IgD-negative memory B cell (primary cell): ENCODE measurements at regions not wholly inside any gene's neighbourhood (a gene's known extent, or its start where the extent isn't known, plus 50 kb on each side); places are given as distances from the start of the nearest gene placed in this dataset.
A peak's percentile ranks its signal among the peaks of the same experiment; 100 is the strongest.

Source experiments
- H3K27ac Mint-ChIP-seq, 3 donors: one replicate each; pipeline ENCODE4 v1.8.0; 2020 to 2022; ENCODE audit warnings: mild to moderate bottlenecking in 3 of 3, mixed read lengths in 3 of 3, moderate library complexity in 1 of 3
- H3K27me3 Mint-ChIP-seq: one replicate; pipeline ENCODE4 v1.8.0; 2021; ENCODE audit warnings: mixed read lengths
- H3K36me3 Mint-ChIP-seq: one replicate; pipeline ENCODE4 v1.8.0; 2020; ENCODE audit warnings: mild to moderate bottlenecking, mixed read lengths
- H3K4me1 Mint-ChIP-seq, 3 donors: one replicate each; pipeline ENCODE4 v1.8.0; 2020 to 2022; ENCODE audit warnings: mixed read lengths in 3 of 3, mild to moderate bottlenecking in 1 of 3
- H3K4me3 Mint-ChIP-seq, 4 donors: one replicate each; pipeline ENCODE4 v1.8.0; 2020 to 2022; ENCODE audit warnings: mild to moderate bottlenecking in 4 of 4, mixed read lengths in 4 of 4, moderate library complexity in 3 of 4
- H3K9me3 Mint-ChIP-seq, 3 donors: one replicate each; pipeline ENCODE4 v1.8.0; 2020 to 2021; ENCODE audit warnings: mixed read lengths in 3 of 3, mild to moderate bottlenecking in 1 of 3

GRCh38 chr7:46886669-46887374 lies 695.1 kb downstream of the TNS3 start:
- H3K27me3 Mint-ChIP-seq = no peaks in the 10 kb centered on the region
- peaks cover 14 to 19% (median 18%) of the 10 kb centered on the region in 3 donors for H3K9me3 Mint-ChIP-seq
- H3K36me3 Mint-ChIP-seq = no peaks in the 10 kb centered on the region
- H3K27ac Mint-ChIP-seq = no peak overlapping the region
- no peaks in the 10 kb centered on the region for H3K4me1 Mint-ChIP-seq
- H3K4me3 Mint-ChIP-seq = peak overlapping the region in 1 of 4 donors; percentile 27

DNA sequence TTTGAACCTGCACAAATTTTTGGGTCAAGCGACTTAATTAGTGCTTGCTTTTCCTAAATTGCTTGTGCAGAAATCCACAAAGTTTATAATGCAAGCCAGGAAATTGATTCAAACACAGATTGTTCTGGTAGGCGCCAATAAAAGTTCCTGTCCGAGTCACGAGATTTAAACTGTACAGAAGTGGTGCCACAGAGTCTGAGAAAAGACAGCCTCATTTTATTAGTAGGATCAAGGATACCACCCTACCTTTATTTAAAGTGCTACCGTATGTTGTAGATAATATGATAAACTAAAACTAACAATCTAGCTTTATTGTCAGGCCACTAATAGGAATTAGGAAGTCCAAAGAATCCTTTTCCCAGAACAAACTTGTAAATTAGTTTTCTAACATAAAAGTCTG lies 696.7 kb downstream of the TNS3 start:
- no peaks in the 10 kb centered on the region for H3K36me3 Mint-ChIP-seq
- no peak overlapping the region for H3K4me3 Mint-ChIP-seq
- H3K27me3 Mint-ChIP-seq = no peaks in the 10 kb centered on the region
- no peaks in the 10 kb centered on the region for H3K4me1 Mint-ChIP-seq
- no peak overlapping the region for H3K27ac Mint-ChIP-seq
- H3K9me3 Mint-ChIP-seq = peaks cover 11 to 16% (median 11%) of the 10 kb centered on the region in 3 donors

DNA sequence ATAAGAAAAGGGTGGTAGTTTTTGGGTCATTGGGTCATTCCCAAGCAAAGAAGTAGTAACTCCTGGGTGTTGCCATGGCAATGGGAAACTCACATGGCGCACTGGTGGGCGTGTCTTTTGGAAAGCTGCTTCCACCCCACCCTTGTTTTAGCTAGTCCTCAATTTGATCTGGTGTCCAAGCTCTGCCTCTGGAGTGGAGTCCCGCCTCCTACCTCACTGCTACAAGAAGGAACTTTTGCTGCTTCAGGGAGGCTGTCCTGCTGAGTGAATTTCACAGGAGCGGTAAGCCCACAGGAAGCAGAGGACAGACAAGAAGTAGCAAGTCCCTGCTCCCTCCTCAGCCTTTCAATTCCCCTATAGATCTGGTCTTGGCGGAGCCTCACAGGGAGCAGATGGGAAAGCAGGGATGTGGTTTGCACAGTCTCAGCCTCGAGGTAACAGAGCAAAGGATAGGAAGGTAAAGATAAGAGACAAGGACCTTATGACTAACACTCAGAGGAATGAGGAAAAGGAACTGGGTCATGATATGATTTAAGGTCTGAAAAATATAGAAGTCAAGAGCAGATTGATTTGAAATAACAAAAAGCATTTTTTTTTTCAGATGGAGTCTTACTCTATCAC lies 700.3 kb downstream of the TNS3 start:
- Mint-ChIP-seq H3K4me1 (no peaks in the 10 kb centered on the region), H3K36me3 (no peaks in the 10 kb centered on the region), H3K27me3 (no peaks in the 10 kb centered on the region), H3K4me3 (no peak overlapping the region), H3K27ac (no peak overlapping the region), H3K9me3 (peaks cover 4 to 9% (median 5%) of the 10 kb centered on the region in 3 donors)

- Mint-ChIP-seq H3K4me1 (no peaks in the 10 kb centered on the region), H3K36me3 (no peaks in the 10 kb centered on the region), H3K27me3 (no peaks in the 10 kb centered on the region), H3K9me3 (peaks cover 2 to 6% (median 3%) of the 10 kb centered on the region in 3 donors), H3K27ac (no peak overlapping the region), H3K4me3 (no peak overlapping the region)
Observed at GRCh38 chr7:46880508-46881196, 701.3 kb downstream of the TNS3 start.

DNA sequence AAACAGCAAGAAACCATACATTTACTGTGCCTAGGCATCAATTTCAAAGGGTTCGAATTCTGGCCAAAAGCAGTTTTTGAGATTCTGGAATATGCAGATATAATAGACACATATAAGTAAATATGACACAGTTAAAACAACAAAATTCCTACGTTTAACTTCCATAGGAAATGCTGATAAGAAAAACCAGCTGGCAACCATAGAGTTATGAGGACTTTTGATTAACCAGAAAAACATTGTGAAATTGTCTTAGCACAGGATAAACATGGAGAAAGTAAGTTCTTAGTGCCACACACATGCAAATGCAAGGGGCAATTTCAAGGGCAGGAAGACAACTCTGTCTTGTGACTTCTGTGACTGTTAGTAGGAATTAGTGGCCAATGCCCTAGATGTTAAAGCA lies 702.1 kb downstream of the TNS3 start:
- Mint-ChIP-seq H3K4me3 (no peak overlapping the region), H3K27ac (no peak overlapping the region), H3K27me3 (no peaks in the 10 kb centered on the region), H3K9me3 (peaks cover 0 to 4% (median 2%) of the 10 kb centered on the region in 3 donors), H3K4me1 (no peaks in the 10 kb centered on the region), H3K36me3 (no peaks in the 10 kb centered on the region)

DNA sequence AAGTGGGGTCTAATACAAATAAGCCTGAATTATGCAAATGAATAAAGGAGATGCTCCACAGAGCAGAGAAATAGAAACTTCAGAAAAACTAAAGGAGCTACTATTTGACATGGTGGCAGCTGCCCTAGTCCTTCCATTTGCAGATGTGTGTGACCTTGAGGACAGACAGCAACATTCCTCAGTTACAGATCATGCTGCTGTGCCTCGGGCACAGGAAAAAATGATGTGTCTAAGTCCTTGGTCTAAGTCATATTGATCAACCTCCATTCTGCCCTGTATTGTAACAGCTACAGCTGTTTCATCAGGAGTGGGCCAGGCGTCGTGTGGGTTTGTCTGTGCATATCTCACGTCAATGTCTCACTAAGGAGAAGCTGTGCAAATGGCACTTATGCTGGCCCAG lies 710.4 kb downstream of the TNS3 start:
- no peaks in the 10 kb centered on the region for H3K4me1 Mint-ChIP-seq
- no peaks in the 10 kb centered on the region for H3K36me3 Mint-ChIP-seq

GRCh38 chr7:46864716-46865115 lies 717.2 kb downstream of the TNS3 start:
- H3K4me1 Mint-ChIP-seq = no peaks in the 10 kb centered on the region
- no peak overlapping the region for H3K27ac Mint-ChIP-seq
- peaks cover 3% of the 10 kb centered on the region for H3K27me3 Mint-ChIP-seq
- no peaks in the 10 kb centered on the region for H3K36me3 Mint-ChIP-seq
- no peak overlapping the region for H3K4me3 Mint-ChIP-seq
- peaks cover 0 to 3% (median 3%) of the 10 kb centered on the region in 3 donors for H3K9me3 Mint-ChIP-seq

More for the DNA sequence above, 710.4 kb downstream of the TNS3 start:
- Mint-ChIP-seq H3K27me3 (no peaks in the 10 kb centered on the region), H3K4me3 (no peak overlapping the region), H3K9me3 (peaks cover 0 to 6% (median 0%) of the 10 kb centered on the region in 3 donors), H3K27ac (no peak overlapping the region)

DNA sequence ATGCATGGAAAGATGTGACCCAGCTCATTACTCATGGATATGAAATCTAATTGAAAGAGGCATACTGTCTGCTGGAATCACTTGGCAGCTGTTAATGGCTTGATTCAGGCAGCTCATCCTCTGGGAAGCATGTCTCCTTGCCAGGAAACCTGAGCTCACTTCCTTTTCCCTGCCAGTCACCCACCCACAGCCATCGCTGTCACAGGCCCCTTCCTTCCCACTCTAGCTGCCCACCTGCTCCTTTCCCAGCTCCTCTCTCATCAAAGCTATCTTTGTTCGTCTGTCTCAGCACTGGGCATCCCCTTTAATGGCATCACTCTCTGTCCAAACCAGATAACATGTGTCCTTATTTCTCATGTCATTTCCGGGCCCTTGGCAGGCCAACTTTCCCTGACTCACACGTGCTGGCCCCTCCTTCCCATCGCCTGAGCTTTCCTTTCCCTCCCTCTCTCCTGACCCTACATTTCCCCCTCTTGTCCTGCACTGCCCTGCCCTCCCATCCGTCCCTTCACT lies 721.9 kb downstream of the TNS3 start:
- peak overlapping the region in 1 of 4 donors; percentile 67 for H3K4me3 Mint-ChIP-seq
- peaks cover 3% of the 10 kb centered on the region for H3K27me3 Mint-ChIP-seq
- peaks cover 3 to 4% (median 3%) of the 10 kb centered on the region in 3 donors for H3K9me3 Mint-ChIP-seq
- H3K36me3 Mint-ChIP-seq = no peaks in the 10 kb centered on the region
- no peak overlapping the region for H3K27ac Mint-ChIP-seq
- no peaks in the 10 kb centered on the region for H3K4me1 Mint-ChIP-seq

DNA sequence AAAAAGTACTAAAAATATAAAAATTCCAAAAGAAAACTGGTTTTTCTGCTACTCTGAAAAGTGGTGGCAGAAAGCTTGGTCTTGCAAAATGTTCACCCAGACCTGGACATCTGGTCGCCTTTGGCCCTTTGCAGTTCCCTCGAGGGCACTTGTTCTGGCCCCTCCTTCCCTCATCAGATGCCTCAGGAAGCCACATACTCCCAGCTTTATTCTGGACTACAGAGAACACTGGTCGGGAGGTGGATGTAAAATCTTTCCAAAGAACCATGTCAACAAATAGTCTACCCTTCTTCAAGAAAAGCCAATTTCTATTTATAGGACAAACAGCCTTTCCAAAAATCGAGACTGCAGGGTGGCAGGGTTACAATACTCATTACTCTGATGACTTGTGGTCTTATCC lies 726.1 kb downstream of the TNS3 start:
- H3K4me3 Mint-ChIP-seq = no peak overlapping the region
- peaks cover 3% of the 10 kb centered on the region for H3K27me3 Mint-ChIP-seq
- no peaks in the 10 kb centered on the region for H3K36me3 Mint-ChIP-seq
- H3K4me1 Mint-ChIP-seq = no peaks in the 10 kb centered on the region
- no peak overlapping the region for H3K27ac Mint-ChIP-seq
- H3K9me3 Mint-ChIP-seq = peaks cover 0 to 4% (median 3%) of the 10 kb centered on the region in 3 donors

DNA sequence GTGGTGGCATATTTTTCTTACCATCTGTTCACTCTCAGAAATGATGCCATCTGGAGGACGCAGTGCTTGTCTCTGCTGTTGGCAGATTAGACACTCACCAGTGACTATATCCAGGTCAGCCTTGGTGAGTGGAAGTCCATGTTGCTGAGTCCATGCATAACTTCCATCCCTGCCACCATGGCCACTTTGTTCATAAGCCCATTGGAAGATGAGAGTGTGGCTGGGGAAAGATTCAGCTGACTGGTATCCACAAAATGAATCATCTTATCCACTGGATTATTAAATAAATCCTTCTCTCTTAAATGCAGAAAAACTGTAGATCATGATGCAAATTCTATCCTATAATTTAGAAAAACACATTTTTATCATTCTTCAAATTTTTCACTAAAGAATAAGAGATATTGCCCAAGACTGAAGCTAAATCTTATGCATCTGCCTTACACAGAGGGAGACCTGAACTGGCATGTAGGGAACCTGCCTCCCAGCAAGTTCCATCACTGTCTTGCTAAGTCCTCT lies 726.9 kb downstream of the TNS3 start:
- Mint-ChIP-seq H3K36me3 (no peaks in the 10 kb centered on the region), H3K4me3 (no peak overlapping the region), H3K4me1 (no peaks in the 10 kb centered on the region), H3K27ac (no peak overlapping the region), H3K27me3 (peaks cover 2% of the 10 kb centered on the region), H3K9me3 (peaks cover 0 to 4% (median 2%) of the 10 kb centered on the region in 3 donors)

DNA sequence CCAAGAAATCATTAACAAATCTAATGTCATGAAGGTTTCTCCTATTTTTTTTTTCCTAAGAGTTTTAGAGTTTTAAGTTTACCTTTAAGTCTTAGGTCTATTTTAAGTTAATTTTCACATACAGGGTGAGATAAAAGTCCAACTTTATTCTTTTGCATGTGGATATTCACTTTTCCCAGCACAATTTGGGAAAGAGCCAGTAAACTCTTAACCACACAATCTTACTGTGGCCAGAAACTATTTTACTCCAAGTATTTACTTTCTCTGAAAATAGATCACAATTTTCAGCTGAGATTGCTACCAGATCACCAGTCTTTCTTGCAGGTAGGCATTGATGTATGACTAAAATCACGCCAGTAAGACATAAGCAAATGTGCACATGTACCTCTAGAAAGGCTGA lies 728.5 kb downstream of the TNS3 start:
- Mint-ChIP-seq H3K4me3 (no peak overlapping the region), H3K36me3 (no peaks in the 10 kb centered on the region), H3K27ac (no peak overlapping the region), H3K27me3 (no peaks in the 10 kb centered on the region), H3K4me1 (no peaks in the 10 kb centered on the region), H3K9me3 (peaks cover 0 to 1% (median 0%) of the 10 kb centered on the region in 3 donors)

- Mint-ChIP-seq H3K9me3 (no peaks in the 10 kb centered on the region), H3K36me3 (no peaks in the 10 kb centered on the region), H3K4me3 (no peak overlapping the region), H3K27me3 (no peaks in the 10 kb centered on the region), H3K27ac (no peak overlapping the region), H3K4me1 (no peaks in the 10 kb centered on the region)
Observed at GRCh38 chr7:46852795-46853194, 729.1 kb downstream of the TNS3 start.

GRCh38 chr7:46850563-46851330 lies 731.2 kb downstream of the TNS3 start:
- no peaks in the 10 kb centered on the region for H3K36me3 Mint-ChIP-seq
- H3K27ac Mint-ChIP-seq = no peak overlapping the region
- H3K9me3 Mint-ChIP-seq = peaks cover 0 to 2% (median 0%) of the 10 kb centered on the region in 3 donors
- H3K4me3 Mint-ChIP-seq = no peak overlapping the region
- H3K27me3 Mint-ChIP-seq = no peaks in the 10 kb centered on the region
- H3K4me1 Mint-ChIP-seq = no peaks in the 10 kb centered on the region

- Mint-ChIP-seq H3K27me3 (no peaks in the 10 kb centered on the region), H3K27ac (no peak overlapping the region)
Observed at GRCh38 chr7:46848944-46849343, 733.0 kb downstream of the TNS3 start.

More at GRCh38 chr7:46848944-46849343, 733.0 kb downstream of the TNS3 start:
- no peak overlapping the region for H3K4me3 Mint-ChIP-seq
- H3K36me3 Mint-ChIP-seq = no peaks in the 10 kb centered on the region
- H3K9me3 Mint-ChIP-seq = peaks cover 0 to 2% (median 0%) of the 10 kb centered on the region in 3 donors
- no peaks in the 10 kb centered on the region for H3K4me1 Mint-ChIP-seq
